GM18870 (cell line): ENCODE measurements at regions not wholly inside any gene's neighbourhood (a gene's known extent, or its start where the extent isn't known, plus 50 kb on each side); places are given as distances from the start of the nearest gene placed in this dataset.
"Not testable (repeated sequence)": the region's sequence is repeated elsewhere in the genome, so short reads cannot be mapped to it uniquely, and the experiment has no call there.

Experiments used
- ATAC-seq: cut with Tn5 transposase; IDR thresholded peaks from one replicate; pipeline ENCODE4 v1.9.1; 2021; ENCODE audit warnings: moderate library complexity; ENCODE audit not compliant: unreplicated experiment

DNA sequence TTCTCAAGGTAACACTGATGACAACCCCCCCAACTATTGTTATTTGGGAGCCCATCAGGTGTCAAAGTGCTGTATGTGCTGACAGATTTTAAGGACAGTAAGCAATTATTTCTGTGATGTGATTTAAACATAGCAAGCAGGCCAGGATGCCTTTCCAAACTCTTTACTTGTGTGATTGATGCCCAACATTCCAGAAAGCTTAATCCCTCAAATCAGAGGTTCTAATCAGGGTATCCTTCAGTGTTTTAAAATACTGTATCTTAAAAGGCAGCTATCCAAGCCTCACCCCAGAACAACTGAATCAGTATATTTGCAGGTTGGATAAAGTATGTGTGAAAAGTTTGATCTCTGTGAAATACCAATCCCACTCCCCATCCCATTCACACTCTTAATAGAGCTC is 119.7 kb downstream of the GASK1B start:
- ATAC-seq: no peak

DNA sequence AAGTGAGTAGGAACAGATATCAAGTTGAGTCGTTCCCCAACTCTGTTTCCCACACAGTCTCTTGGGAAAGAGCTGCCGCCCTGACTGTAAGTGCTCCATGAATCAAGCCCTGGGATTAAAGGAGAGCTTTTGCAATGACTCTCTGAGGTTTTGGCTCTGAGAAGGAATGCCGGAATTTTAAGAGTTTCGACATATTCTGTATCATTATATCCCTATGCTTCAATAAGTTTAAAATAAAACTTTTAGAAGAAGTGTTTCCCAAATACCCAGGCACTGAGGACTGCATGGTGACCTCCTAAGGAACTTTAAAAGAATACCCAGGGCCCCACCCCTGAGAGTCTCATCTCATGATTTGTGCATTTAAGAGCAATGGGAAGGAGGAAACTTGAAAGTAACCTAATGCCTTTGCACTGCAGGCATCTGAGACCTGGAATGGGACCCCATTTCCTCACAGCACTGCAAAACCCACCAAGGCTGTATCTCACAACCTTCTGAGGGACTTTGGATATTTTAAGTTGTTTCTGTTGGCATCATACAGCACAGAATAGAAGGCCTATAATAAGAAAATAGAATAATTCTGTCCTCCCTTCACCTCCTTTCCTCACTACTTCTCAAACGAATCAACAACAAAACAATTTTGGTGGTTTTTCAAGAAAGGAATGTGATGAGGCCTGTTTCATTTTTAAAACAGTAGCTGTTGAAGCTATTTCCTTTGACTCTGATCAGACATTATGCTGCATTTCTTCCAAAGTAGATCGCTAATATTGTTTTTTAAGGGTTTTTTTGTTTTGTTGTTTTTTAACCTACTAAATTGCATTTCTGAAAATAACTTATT is 121.2 kb downstream of the GASK1B start:
- no peak for ATAC-seq

DNA sequence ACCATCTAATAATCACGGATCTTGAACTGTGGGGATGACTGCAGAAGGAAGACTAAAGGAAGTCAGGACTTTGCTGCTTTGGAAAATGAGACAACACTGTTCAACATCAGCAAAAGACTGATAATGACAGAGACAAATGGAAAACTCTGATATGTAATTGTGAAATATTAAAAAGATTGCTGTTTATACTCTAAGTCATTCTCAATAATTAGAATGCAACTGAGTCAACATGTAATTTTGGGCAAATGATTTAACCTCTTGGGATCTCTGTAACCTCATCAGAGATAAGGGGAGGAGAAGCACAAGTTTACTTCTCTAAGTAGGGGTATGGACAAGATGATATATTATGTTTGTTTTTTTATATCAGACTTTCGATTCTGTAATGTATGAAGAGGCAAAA is 121.9 kb downstream of the GASK1B start:
- no peak for ATAC-seq

DNA sequence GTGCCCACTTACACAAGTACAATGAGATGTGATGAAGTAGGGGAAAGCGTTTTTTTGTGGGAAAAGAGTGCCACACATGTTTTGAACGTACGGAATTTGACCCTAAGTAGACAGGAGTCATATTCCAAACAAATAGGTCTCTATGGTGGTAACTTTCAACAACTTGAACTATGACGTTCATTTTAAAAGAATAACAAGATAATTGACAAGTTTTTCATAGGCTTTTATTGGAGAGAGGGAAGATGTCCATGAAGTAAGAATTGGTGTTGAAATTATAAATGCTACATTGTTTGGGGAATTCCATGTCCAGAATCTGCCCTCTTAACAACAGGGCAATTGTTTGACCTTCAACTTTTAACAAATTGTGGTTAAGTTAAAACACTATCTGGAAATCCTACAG is 126.5 kb downstream of the GASK1B start:
- ATAC-seq: no peak

DNA sequence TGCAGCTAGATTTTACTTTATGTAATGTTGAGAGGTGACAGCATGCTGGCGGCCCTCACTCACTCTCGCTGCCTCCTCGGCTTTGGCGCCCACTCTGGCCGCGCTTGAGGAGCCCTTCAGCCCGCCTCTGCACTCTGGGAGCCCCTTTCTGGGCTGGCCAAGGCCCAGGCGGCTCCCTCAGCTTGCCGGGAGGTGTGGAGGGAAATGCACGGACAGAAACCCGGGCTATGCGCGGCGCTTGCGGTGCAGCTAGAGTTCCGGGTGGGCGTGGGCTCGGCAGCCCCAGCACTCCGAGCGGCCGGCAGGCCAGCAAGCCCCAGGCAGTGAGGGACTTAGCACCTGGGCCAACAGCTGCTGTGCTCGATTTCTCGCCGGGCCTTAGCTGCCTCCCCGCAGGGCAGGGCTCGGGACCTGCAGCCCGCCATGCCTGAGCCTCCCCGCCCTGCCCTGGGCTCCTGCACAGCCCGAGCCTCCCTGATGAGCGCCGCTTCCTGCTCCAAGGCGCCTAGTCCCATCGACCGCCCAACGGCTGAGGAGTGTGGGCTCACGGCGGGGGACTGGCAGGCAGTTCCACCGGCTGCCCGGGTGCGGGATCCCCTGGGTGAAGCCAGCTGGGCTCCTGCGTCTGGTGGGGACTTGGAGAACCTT is 128.7 kb downstream of the GASK1B start:
- ATAC-seq: no peak

- ATAC-seq: no peak
Measured at GRCh38 chr4:158042591-158043030, 130.2 kb downstream of the GASK1B start.

- ATAC-seq: no peak
Measured at GRCh38 chr4:158038718-158039117, 134.1 kb downstream of the GASK1B start.

- ATAC-seq: no peak
Measured at GRCh38 chr4:158036998-158037397, 135.8 kb downstream of the GASK1B start.

- ATAC-seq: no peak
Measured at GRCh38 chr4:158035662-158036195, 137.1 kb downstream of the GASK1B start.

GRCh38 chr4:158033416-158034120 is 139.3 kb downstream of the GASK1B start:
- ATAC-seq: no peak

DNA sequence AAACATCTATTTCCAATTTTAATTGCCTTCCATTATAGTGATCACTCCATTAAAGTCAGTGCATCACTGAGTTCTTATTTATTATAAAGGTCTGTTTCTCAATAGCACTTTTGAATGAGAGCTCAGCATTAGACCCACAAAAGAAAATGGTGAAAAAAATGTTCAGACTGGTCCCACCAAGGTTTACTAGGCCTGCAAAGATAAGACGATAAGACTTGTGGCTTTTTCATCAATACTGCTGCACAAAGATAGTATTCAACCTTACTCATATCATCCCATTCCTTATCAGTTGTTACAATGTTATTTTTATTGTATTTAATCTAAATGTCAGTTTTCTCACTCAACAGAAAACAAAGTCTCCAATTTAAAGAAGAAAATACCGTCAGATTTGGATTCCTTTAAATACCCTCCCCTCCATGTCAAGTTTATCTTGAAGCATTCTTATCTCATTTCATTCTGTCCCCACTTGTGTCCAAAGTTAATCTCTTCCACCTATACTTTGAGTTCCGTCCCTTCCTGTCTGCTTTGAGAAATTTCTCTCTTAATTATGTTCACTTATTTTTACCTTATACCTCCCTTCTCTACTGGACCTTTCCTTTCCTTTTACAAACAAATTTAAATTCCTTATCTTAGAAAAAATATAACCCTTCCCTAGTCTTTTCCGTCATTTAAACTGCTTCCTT is 140.0 kb downstream of the GASK1B start:
- no peak for ATAC-seq

DNA sequence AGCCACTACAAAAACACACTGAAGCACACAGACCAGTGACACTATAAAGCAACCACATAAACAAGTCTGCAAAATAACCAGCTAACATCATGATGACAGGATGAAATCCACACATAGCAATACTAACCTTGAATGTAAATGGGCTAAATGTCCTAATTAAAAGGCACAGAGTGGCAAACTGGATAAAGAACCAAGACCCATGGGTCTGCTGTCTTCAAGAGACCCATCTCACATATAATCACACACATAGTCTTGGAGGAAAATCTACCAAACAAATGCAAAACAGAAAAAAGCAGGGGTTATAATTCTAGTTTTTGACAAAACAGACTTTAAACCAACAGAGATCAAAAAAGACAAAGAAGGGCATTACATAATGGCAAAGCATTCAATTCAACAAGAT is 144.4 kb downstream of the GASK1B start:
- ATAC-seq: not testable (repeated sequence)

DNA sequence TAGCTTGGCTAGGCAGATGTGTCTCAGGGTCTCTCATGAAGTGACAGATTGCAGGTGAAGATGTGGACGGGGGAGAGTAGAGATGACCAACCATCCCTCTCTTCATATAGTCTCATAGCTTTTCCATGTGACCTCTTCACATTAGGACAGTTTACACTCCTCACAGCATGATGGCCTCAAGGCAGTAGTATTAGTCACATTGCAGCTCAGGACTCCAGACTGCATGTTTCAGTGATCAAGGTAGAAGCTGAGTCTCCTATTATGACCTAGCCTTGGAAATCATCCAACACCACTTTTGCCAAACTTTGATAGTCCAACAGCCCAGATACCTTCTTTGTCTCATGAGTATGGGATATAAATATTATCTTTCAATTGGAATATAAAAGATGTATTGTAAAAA is 147.7 kb downstream of the GASK1B start:
- no peak for ATAC-seq

DNA sequence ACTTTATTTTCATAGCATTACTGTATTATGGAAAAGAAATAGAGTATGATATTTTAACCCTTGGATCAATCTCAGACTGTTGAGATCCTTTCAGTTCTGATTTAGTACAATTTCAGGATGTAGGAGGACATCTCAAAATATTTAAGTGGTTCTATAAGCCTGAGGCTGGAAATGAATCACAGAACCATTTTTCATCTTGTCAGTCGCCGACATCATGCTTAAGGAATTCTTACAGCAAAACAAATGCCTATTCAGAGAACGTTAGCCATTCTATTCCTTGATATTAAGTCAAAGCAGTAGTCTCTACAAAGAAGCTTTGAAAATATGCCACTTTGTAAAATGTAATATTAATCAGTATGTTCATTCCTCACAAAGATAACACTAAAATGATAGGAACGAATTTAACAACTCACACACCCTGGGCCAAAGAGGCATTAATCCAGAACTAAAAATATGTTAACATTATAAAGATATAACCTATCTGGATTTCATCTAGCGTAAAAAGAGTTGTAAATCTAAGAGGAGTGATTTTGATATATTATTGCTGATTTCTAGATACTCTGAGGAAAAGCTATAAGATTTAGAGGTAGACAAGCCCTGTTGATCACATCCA is 152.0 kb downstream of the GASK1B start:
- ATAC-seq: no peak

DNA sequence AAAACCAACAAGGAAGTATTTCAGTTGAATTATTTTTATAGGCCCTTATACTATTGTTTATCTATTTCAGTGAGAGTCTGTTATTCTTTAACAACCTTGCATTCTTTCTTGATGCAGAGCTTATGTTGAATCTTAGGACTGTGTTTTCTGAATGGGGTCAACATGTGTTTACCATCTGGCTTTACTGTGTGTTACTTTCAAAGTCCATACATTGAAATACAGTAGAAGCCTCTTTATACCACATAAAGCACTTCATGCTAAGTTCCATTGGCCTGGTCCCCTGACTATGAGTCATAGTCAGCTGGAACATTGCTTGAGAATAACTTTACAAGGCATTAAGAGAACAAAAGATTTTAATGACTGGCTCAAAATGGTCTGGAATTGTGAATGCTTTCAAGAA is 152.6 kb downstream of the GASK1B start:
- ATAC-seq: no peak

DNA sequence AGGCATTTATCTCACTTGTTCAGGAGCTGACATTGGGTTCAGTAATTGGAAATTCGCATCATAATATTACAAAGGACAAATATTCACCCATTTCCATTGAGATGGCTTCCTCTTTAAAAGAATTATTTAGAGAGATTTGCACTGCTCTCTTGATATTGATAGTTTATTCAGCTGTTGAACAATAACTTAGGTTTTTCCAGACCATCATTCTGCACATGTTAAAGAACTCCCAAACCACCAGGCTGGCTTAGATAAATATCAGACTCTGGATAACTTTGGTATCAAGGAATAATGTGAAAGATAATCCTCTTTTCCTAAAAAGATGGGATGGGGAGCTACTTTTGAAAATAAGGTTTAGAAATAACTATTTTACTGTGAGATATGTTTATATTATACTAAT is 154.0 kb downstream of the GASK1B start:
- no peak for ATAC-seq

DNA sequence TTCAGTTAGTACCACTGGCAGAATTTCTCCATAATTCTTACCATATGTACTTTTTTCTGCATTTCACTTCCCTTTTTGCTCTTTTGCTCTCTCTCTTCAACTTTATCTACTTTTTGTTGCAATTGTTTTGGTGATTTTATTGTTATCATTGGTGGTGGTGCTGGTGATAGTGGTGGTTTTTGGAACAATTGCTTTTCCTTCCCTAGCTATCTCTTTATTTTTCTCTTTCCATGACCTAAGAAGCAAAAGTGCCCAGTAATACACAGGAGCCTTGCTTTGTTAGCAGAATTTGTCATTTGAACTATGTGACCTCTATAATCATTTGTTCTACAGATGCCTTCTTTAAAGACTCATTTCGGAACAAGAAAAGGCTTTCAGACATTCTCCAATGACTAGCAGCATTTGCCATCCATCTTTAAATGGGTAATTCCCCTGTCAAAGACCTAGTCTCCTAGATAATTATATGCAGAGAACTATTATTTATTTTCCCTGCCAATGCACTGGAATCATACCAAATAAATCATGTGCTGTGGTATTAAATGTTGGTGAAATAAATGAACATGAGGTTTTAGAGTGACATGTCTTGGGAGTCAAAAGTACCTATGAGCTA is 154.5 kb downstream of the GASK1B start:
- ATAC-seq: no peak

GRCh38 chr4:158016511-158016910 is 156.3 kb downstream of the GASK1B start:
- ATAC-seq: no peak

GRCh38 chr4:158015241-158015640 is 157.6 kb downstream of the GASK1B start:
- no peak for ATAC-seq

GRCh38 chr4:158013858-158014257 is 159.0 kb downstream of the GASK1B start:
- ATAC-seq: no peak
